Vagina (tissue), 2 donors: ENCODE measurements at regions not wholly inside any gene's neighbourhood (a gene's known extent, or its start where the extent isn't known, plus 50 kb on each side); places are given as distances from the start of the nearest gene placed in this dataset.

Experiments used
- DNase-seq, 2 donors: peaks; one replicate each; pipeline ENCODE4 v3.0.0-alpha.2; 2017; ENCODE audit errors: extremely low spot score in 2 of 2
- H3K27ac ChIP-seq: fragments of 200-600 bp; sonication (generic); one replicate; pipeline ENCODE4 v1.5.1; 2019
- H3K27me3 ChIP-seq: fragments of 200-600 bp; sonication (generic); one replicate; pipeline ENCODE4 v1.5.1; 2019
- H3K36me3 ChIP-seq, 2 donors: fragments of 200-600 bp; sonication (generic); one replicate each; pipeline ENCODE4 v1.5.1; 2017 to 2019
- H3K4me1 ChIP-seq: fragments of 200-600 bp; sonication (generic); one replicate; pipeline ENCODE4 v1.5.1; 2019
- H3K4me3 ChIP-seq, 2 donors: fragments of 200-600 bp; sonication (generic); 1 replicate in 1 of 2; 2 replicates in 1 of 2; pipeline ENCODE4 v1.5.1; 2016 to 2019
- H3K9me3 ChIP-seq: fragments of 200-600 bp; sonication (generic); one replicate; pipeline ENCODE4 v1.5.1; 2019
- CTCF ChIP-seq, 3 experiments: fragments of 450-650 bp in 2 of 3; fragments of 200-600 bp in 1 of 3; sonication (generic) in 1 of 3; IDR thresholded peaks; one replicate each; pipeline ENCODE4 v1.5.1; 2017 to 2019; ENCODE audit warnings: antibody characterized with exemption in 3 of 3, mild to moderate bottlenecking in 2 of 3, moderate library complexity in 2 of 3
- POLR2A ChIP-seq, 2 donors: fragments of 450-650 bp; IDR thresholded peaks; one replicate each; pipeline ENCODE4 v1.6.1; 2017; ENCODE audit warnings: antibody characterized with exemption in 2 of 2, mild to moderate bottlenecking in 2 of 2, moderate library complexity in 2 of 2
- POLR2AphosphoS5 ChIP-seq, 2 donors: sonication (generic); formaldehyde crosslinking; IDR thresholded peaks; one replicate each; pipeline ENCODE4 v1.9.0; 2017; ENCODE audit warnings: antibody characterized with exemption in 2 of 2, mild to moderate bottlenecking in 2 of 2, low read depth in 1 of 2; ENCODE audit not compliant: insufficient read depth in 1 of 2
- intact Hi-C: fragments of 100-400 bp; cut with DNase I; formaldehyde crosslinking; loops from one replicate; pipeline ENCODE4 v1.15.1; 2023

GRCh38 chr2:5504756-5505155 lies 187.4 kb upstream of the SOX11 start:
- H3K27ac ChIP-seq, result no peak overlapping the region
- no peaks in the 10 kb centered on the region for H3K27me3 ChIP-seq
- H3K4me3 ChIP-seq, result no peak overlapping the region
- no peaks in the 10 kb centered on the region for H3K9me3 ChIP-seq
- H3K4me1 ChIP-seq, result no peaks in the 10 kb centered on the region
- no peaks in the 10 kb centered on the region for H3K36me3 ChIP-seq
- intact Hi-C loops, result no loop called here
- no peak for TF ChIP-seq POLR2A (IDR thresholded peaks at IDR 0.05)
- no peak for TF ChIP-seq CTCF (IDR thresholded peaks at IDR 0.05)
- no peak for TF ChIP-seq POLR2AphosphoS5 (IDR thresholded peaks at IDR 0.05; ENCODE audit: insufficient read depth in 1 of 2, low read depth in 1 of 2)
- DNase-seq, result no peak

GRCh38 chr2:5507367-5507766 lies 184.8 kb upstream of the SOX11 start:
- Histone ChIP-seq H3K9me3 (no peaks in the 10 kb centered on the region), H3K4me3 (no peak overlapping the region), H3K36me3 (no peaks in the 10 kb centered on the region), H3K27me3 (no peaks in the 10 kb centered on the region), H3K4me1 (no peaks in the 10 kb centered on the region), H3K27ac (no peak overlapping the region)
- DNase-seq, result no peak
- TF ChIP-seq POLR2AphosphoS5 (IDR thresholded peaks at IDR 0.05; ENCODE audit: insufficient read depth in 1 of 2, low read depth in 1 of 2), result no peak
- TF ChIP-seq CTCF (IDR thresholded peaks at IDR 0.05), result no peak
- TF ChIP-seq POLR2A (IDR thresholded peaks at IDR 0.05), result no peak
- intact Hi-C loops, result no loop called here

- Histone ChIP-seq H3K9me3 (no peaks in the 10 kb centered on the region), H3K27ac (no peak overlapping the region), H3K4me1 (no peaks in the 10 kb centered on the region), H3K27me3 (no peaks in the 10 kb centered on the region), H3K4me3 (no peak overlapping the region), H3K36me3 (no peaks in the 10 kb centered on the region)
- intact Hi-C loops, result no loop called here
- no peak for DNase-seq
- TF ChIP-seq POLR2AphosphoS5 (IDR thresholded peaks at IDR 0.05; ENCODE audit: insufficient read depth in 1 of 2, low read depth in 1 of 2), result no peak
- no peak for TF ChIP-seq CTCF (IDR thresholded peaks at IDR 0.05)
- TF ChIP-seq POLR2A (IDR thresholded peaks at IDR 0.05), result no peak
Observed at GRCh38 chr2:5509362-5509761, 182.8 kb upstream of the SOX11 start.

- no peak overlapping the region for H3K4me3 ChIP-seq
- H3K27me3 ChIP-seq, result no peaks in the 10 kb centered on the region
- TF ChIP-seq CTCF (IDR thresholded peaks at IDR 0.05) (no peak), POLR2A (IDR thresholded peaks at IDR 0.05) (no peak), POLR2AphosphoS5 (IDR thresholded peaks at IDR 0.05; ENCODE audit: insufficient read depth in 1 of 2, low read depth in 1 of 2) (no peak)
- intact Hi-C loops, result no loop called here
- H3K27ac ChIP-seq, result no peak overlapping the region
- H3K4me1 ChIP-seq, result no peaks in the 10 kb centered on the region
- no peaks in the 10 kb centered on the region for H3K9me3 ChIP-seq
- DNase-seq, result no peak
- no peaks in the 10 kb centered on the region for H3K36me3 ChIP-seq
Observed at GRCh38 chr2:5510082-5510481, 182.1 kb upstream of the SOX11 start.

- no peak for DNase-seq
- Histone ChIP-seq H3K27ac (no peak overlapping the region), H3K4me3 (no peak overlapping the region), H3K27me3 (no peaks in the 10 kb centered on the region), H3K36me3 (no peaks in the 10 kb centered on the region), H3K4me1 (no peaks in the 10 kb centered on the region), H3K9me3 (no peaks in the 10 kb centered on the region)
- TF ChIP-seq CTCF (IDR thresholded peaks at IDR 0.05) (no peak), POLR2A (IDR thresholded peaks at IDR 0.05) (no peak), POLR2AphosphoS5 (IDR thresholded peaks at IDR 0.05; ENCODE audit: insufficient read depth in 1 of 2, low read depth in 1 of 2) (no peak)
- intact Hi-C loops, result no loop called here
Observed at GRCh38 chr2:5515693-5516092, 176.5 kb upstream of the SOX11 start.
